Progenitor cell of endocrine pancreas (in vitro differentiated cells): ENCODE measurements at regions not wholly inside any gene's neighbourhood (a gene's known extent, or its start where the extent isn't known, plus 50 kb on each side); places are given as distances from the start of the nearest gene placed in this dataset.

Source experiments
- DNase-seq: peaks from one replicate; pipeline ENCODE4 v3.0.0; 2021; ENCODE audit warnings: low spot score; ENCODE audit not compliant: unreplicated experiment
- H3K27ac Mint-ChIP-seq: 2 replicates; pipeline ENCODE4 v1.8.0; 2021; ENCODE audit warnings: mild to moderate bottlenecking, moderate library complexity, mixed read lengths
- H3K27me3 Mint-ChIP-seq: 2 replicates; pipeline ENCODE4 v1.8.0; 2021; ENCODE audit warnings: mixed read lengths
- H3K36me3 Mint-ChIP-seq: 2 replicates; pipeline ENCODE4 v1.8.0; 2022; ENCODE audit warnings: mixed read lengths; ENCODE audit not compliant: insufficient read depth
- H3K4me1 Mint-ChIP-seq: 2 replicates; pipeline ENCODE4 v1.8.0; 2021; ENCODE audit warnings: low read depth, mixed read lengths
- H3K4me3 Mint-ChIP-seq: 2 replicates; pipeline ENCODE4 v1.8.0; 2021; ENCODE audit warnings: low read depth, mild to moderate bottlenecking, moderate library complexity, mixed read lengths
- H3K9me3 Mint-ChIP-seq: 2 replicates; pipeline ENCODE4 v1.8.0; 2021; ENCODE audit warnings: low read depth, mixed read lengths
- TF ChIP-seq, protein P1 (sequence below): fragments of 200-600 bp; sonication (generic); IDR thresholded peaks from one replicate; pipeline ENCODE4 v1.5.0; 2021; ENCODE audit warnings: antibody characterized with exemption, mild to moderate bottlenecking; ENCODE audit not compliant: unreplicated experiment

GRCh38 chr1:116460783-116461376, 87.8 kb downstream of the ATP1A1 start:
- H3K27ac Mint-ChIP-seq, result no peak overlapping the region
- H3K36me3 Mint-ChIP-seq, result no peaks in the 10 kb centered on the region
- TF ChIP-seq, protein P1, sequence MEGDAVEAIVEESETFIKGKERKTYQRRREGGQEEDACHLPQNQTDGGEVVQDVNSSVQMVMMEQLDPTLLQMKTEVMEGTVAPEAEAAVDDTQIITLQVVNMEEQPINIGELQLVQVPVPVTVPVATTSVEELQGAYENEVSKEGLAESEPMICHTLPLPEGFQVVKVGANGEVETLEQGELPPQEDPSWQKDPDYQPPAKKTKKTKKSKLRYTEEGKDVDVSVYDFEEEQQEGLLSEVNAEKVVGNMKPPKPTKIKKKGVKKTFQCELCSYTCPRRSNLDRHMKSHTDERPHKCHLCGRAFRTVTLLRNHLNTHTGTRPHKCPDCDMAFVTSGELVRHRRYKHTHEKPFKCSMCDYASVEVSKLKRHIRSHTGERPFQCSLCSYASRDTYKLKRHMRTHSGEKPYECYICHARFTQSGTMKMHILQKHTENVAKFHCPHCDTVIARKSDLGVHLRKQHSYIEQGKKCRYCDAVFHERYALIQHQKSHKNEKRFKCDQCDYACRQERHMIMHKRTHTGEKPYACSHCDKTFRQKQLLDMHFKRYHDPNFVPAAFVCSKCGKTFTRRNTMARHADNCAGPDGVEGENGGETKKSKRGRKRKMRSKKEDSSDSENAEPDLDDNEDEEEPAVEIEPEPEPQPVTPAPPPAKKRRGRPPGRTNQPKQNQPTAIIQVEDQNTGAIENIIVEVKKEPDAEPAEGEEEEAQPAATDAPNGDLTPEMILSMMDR, result no peak
- no peaks in the 10 kb centered on the region for H3K9me3 Mint-ChIP-seq
- H3K27me3 Mint-ChIP-seq, result no peaks in the 10 kb centered on the region
- H3K4me3 Mint-ChIP-seq, result no peak overlapping the region
- H3K4me1 Mint-ChIP-seq, result peaks cover 26% of the 10 kb centered on the region
- no peak for DNase-seq

DNA sequence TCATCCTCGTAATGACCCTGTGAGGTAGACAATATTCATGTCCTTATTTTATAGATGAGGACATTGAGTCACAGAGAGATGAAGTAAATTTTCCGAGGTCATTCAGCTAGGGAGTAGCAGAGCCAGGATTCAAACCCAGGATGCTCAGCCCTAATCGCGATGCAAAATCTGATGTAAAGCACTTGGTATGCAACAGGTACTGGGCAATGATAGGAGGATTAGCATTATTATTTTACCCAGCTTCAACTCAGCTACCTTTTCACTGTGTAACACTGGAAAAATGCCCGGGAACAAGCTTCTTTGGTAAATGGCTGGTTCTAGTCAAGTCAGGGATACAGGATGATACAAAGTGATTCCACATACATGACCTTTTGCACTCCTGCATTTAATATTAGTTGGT, 88.7 kb downstream of the ATP1A1 start:
- peaks cover 2% of the 10 kb centered on the region for H3K9me3 Mint-ChIP-seq
- H3K4me1 Mint-ChIP-seq, result peaks cover 35% of the 10 kb centered on the region
- TF ChIP-seq, protein P1, result no peak
- no peaks in the 10 kb centered on the region for H3K27me3 Mint-ChIP-seq
- H3K27ac Mint-ChIP-seq, result no peak overlapping the region
- no peak for DNase-seq
- H3K36me3 Mint-ChIP-seq, result no peaks in the 10 kb centered on the region
- no peak overlapping the region for H3K4me3 Mint-ChIP-seq

DNA sequence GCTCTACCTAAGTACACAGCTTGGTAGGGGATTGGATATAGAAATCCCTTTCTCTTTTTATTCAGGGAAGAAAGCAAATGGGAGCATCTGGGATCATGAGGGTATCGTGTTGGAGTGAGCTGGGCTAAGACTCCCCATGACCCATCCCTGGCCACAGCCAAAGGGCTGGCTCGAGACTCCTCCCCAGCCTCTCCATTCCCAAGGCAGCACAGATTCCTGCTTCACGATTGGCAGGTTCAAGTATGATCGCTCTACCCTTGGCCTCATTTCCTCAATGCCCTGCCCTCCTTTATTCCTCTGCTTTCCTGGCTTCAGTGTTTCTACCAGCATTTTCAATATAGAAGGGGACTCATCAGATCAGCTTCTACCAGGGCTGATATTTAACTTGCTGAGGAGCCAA, 89.7 kb downstream of the ATP1A1 start:
- peaks cover 3% of the 10 kb centered on the region for H3K9me3 Mint-ChIP-seq
- peak overlapping the region; percentile 18 for H3K27ac Mint-ChIP-seq
- DNase-seq, result no peak
- TF ChIP-seq, protein P1, result no peak
- no peaks in the 10 kb centered on the region for H3K27me3 Mint-ChIP-seq
- no peaks in the 10 kb centered on the region for H3K36me3 Mint-ChIP-seq
- no peak overlapping the region for H3K4me3 Mint-ChIP-seq
- peaks cover 38% of the 10 kb centered on the region for H3K4me1 Mint-ChIP-seq

GRCh38 chr1:116463730-116464129, 90.7 kb downstream of the ATP1A1 start:
- Mint-ChIP-seq H3K27ac (no peak overlapping the region), H3K4me3 (no peak overlapping the region), H3K36me3 (no peaks in the 10 kb centered on the region), H3K27me3 (no peaks in the 10 kb centered on the region), H3K4me1 (peaks cover 34% of the 10 kb centered on the region), H3K9me3 (peaks cover 3% of the 10 kb centered on the region)
- no peak for DNase-seq
- TF ChIP-seq, protein P1, result no peak
